CD4-positive, alpha-beta T cell (primary cell): ENCODE measurements at regions not wholly inside any gene's neighbourhood (a gene's known extent, or its start where the extent isn't known, plus 50 kb on each side); places are given as distances from the start of the nearest gene placed in this dataset.

ENCODE experiments used
- ATAC-seq: fragments of 200-7000 bp; cut with Tn5 transposase; one replicate; pipeline ENCODE4 v1.10.0; 2022; ENCODE audit warnings: mild to moderate bottlenecking; ENCODE audit not compliant: poor library complexity
- CTCF ChIA-PET: fragments of 350-600 bp; sonication (Branson Sonifier 250); formaldehyde crosslinking; loops from one replicate; lab custom pipeline; 2021; ENCODE audit warnings: antibody characterized with exemption, inconsistent platforms; lab: Charles Lee
- POLR2A ChIA-PET: fragments of 350-600 bp; sonication (Branson Sonifier 250); formaldehyde crosslinking; loops from one replicate; lab custom pipeline; 2021; ENCODE audit warnings: antibody characterized with exemption, inconsistent platforms; lab: Charles Lee
- DNase-seq, 14 experiments: peaks; one replicate each; pipeline ENCODE4 v3.0.0-alpha.2; 2013 to 2020; ENCODE audit warnings: mixed read lengths in 2 of 14
- H3K27ac ChIP-seq, 2 donors: one replicate each; pipeline versions ENCODE4 v1.5.1 to v1.7.0; 2013; ENCODE audit warnings: low read length in 2 of 2, low read depth in 1 of 2, mild to moderate bottlenecking in 1 of 2
- H3K27me3 ChIP-seq, 2 experiments: 1 replicate in 1 of 2; 2 replicates in 1 of 2; pipeline versions ENCODE4 v1.6.1 to v1.7.0; 2013; ENCODE audit warnings: low read length in 2 of 2, control low read depth in 1 of 2, mild to moderate bottlenecking in 1 of 2, moderate library complexity in 1 of 2; ENCODE audit not compliant: insufficient read depth in 2 of 2, control insufficient read depth in 1 of 2
- H3K36me3 ChIP-seq: one replicate; pipeline ENCODE4 v1.6.1; 2013; ENCODE audit warnings: low read length, control low read depth; ENCODE audit not compliant: insufficient read depth
- H3K4me1 ChIP-seq: one replicate; pipeline ENCODE4 v1.6.1; 2013; ENCODE audit warnings: low read length, control low read depth; ENCODE audit not compliant: insufficient read depth
- H3K4me3 ChIP-seq: one replicate; pipeline ENCODE4 v1.5.1; 2013; ENCODE audit warnings: mild to moderate bottlenecking, low read length, moderate library complexity
- H3K9me3 ChIP-seq, 2 experiments: 1 replicate in 1 of 2; 2 replicates in 1 of 2; pipeline versions ENCODE4 v1.6.1 to v1.7.0; 2013; ENCODE audit warnings: low read length in 2 of 2, mild to moderate bottlenecking in 2 of 2, control low read depth in 1 of 2, moderate library complexity in 1 of 2; ENCODE audit not compliant: control insufficient read depth in 1 of 2, insufficient read depth in 1 of 2
- H3K27ac Mint-ChIP-seq: one replicate; pipeline ENCODE4 v1.8.0; 2020; ENCODE audit warnings: mixed read lengths
- H3K27me3 Mint-ChIP-seq: one replicate; pipeline ENCODE4 v1.8.0; 2021; ENCODE audit warnings: mixed read lengths
- H3K36me3 Mint-ChIP-seq: one replicate; pipeline ENCODE4 v1.8.0; 2021; ENCODE audit warnings: low read depth, mixed read lengths
- H3K4me1 Mint-ChIP-seq: one replicate; pipeline ENCODE4 v1.8.0; 2021; ENCODE audit warnings: low read depth, mixed read lengths
- H3K4me3 Mint-ChIP-seq: one replicate; pipeline ENCODE4 v1.8.0; 2020; ENCODE audit warnings: mild to moderate bottlenecking, mixed read lengths
- H3K9me3 Mint-ChIP-seq: one replicate; pipeline ENCODE4 v1.8.0; 2020; ENCODE audit warnings: mixed read lengths
- intact Hi-C, 2 experiments: fragments of 100-400 bp; cut with DNase I in 1 of 2; cut with micrococcal nuclease in 1 of 2; formaldehyde crosslinking; loops; one replicate each; pipeline versions ENCODE4 v1.15.1 to v1.9.0; 2023 to 2025; cut with DNase I, micrococcal nuclease
- TF ChIP-seq, protein P1 (sequence below): fragments of 200-600 bp; IDR thresholded peaks from one replicate; pipeline ENCODE4 v1.8.0; 2022; ENCODE audit warnings: antibody characterized with exemption, mild to moderate bottlenecking

DNA sequence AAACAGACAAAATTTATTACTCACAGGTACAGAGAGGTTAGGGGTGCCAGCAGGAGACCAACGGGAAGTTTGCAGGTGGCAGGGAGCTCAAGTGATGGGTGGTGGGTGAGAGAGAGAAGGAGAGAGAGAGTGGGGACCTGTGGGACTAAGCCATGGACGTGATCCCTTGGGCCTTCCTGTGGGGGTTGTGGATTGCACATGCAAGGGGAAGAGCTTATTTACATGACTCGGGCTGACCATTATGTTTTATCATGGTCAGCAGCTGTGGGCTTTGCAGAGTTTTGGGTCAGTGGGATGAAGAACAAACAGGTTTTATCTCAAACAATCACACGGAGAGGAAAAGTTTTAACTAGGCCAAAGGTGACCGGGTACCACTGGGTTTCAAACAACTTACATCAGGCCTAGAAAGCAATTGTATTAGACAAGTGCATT, 156.2 kb upstream of the EXOC2 start:
- Mint-ChIP-seq H3K36me3 (no peaks in the 10 kb centered on the region), H3K4me1 (no peaks in the 10 kb centered on the region), H3K9me3 (peaks cover 5% of the 10 kb centered on the region), H3K4me3 (no peak overlapping the region), H3K27ac (no peak overlapping the region), H3K27me3 (peaks cover 54% of the 10 kb centered on the region)
- CTCF ChIA-PET: no interaction called here
- no peak for ATAC-seq
- POLR2A ChIA-PET: no interaction called here
- H3K4me1 ChIP-seq: no peaks in the 10 kb centered on the region
- TF ChIP-seq, protein P1, sequence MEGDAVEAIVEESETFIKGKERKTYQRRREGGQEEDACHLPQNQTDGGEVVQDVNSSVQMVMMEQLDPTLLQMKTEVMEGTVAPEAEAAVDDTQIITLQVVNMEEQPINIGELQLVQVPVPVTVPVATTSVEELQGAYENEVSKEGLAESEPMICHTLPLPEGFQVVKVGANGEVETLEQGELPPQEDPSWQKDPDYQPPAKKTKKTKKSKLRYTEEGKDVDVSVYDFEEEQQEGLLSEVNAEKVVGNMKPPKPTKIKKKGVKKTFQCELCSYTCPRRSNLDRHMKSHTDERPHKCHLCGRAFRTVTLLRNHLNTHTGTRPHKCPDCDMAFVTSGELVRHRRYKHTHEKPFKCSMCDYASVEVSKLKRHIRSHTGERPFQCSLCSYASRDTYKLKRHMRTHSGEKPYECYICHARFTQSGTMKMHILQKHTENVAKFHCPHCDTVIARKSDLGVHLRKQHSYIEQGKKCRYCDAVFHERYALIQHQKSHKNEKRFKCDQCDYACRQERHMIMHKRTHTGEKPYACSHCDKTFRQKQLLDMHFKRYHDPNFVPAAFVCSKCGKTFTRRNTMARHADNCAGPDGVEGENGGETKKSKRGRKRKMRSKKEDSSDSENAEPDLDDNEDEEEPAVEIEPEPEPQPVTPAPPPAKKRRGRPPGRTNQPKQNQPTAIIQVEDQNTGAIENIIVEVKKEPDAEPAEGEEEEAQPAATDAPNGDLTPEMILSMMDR: no peak
- H3K27me3 ChIP-seq: peaks cover 0 to 6% of the 10 kb centered on the region in 2 experiments
- no peak overlapping the region for H3K27ac ChIP-seq
- no peak for DNase-seq
- H3K9me3 ChIP-seq: peaks cover 0 to 3% of the 10 kb centered on the region in 2 experiments
- no peak overlapping the region for H3K4me3 ChIP-seq
- no peaks in the 10 kb centered on the region for H3K36me3 ChIP-seq
- intact Hi-C loops: no loop called here

- TF ChIP-seq, protein P1: no peak
- no peaks in the 10 kb centered on the region for H3K9me3 ChIP-seq
- H3K4me3 ChIP-seq: no peak overlapping the region
- ATAC-seq: no peak
- ChIA-PET POLR2A (no interaction called here), CTCF (no interaction called here)
- no peaks in the 10 kb centered on the region for H3K36me3 Mint-ChIP-seq
- no peaks in the 10 kb centered on the region for H3K4me1 Mint-ChIP-seq
- H3K36me3 ChIP-seq: no peaks in the 10 kb centered on the region
- no peak overlapping the region for H3K27ac Mint-ChIP-seq
- intact Hi-C loops: no loop called here
- H3K27ac ChIP-seq: no peak overlapping the region
- peaks cover 6 to 9% of the 10 kb centered on the region in 2 experiments for H3K27me3 ChIP-seq
- H3K4me1 ChIP-seq: no peaks in the 10 kb centered on the region
- DNase-seq: no peak
- H3K27me3 Mint-ChIP-seq: peaks cover 77% of the 10 kb centered on the region
- H3K9me3 Mint-ChIP-seq: peaks cover 5% of the 10 kb centered on the region
- no peak overlapping the region for H3K4me3 Mint-ChIP-seq
Measured at GRCh38 chr6:845566-845965, 152.6 kb upstream of the EXOC2 start.

DNA sequence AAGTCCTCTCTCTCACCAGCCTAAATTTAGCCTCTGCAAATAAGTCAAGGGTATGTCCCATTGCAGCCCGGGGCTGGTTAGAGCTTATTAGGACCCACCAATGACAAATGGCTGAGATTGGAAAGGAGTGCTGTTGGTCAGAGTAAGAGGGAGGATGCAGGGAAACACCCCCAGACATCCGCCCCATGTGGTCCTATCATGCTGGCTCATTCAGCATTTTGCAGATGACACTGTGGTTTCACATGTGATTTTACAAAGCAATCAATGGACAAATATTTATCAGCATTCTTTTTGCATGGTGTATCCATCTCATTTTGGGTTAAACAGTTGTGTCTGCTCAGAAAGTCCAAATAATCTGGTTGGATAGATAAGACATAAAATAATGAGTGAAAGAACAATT, 152.2 kb upstream of the EXOC2 start:
- ChIA-PET POLR2A (no interaction called here), CTCF (no interaction called here)
- no peaks in the 10 kb centered on the region for H3K9me3 ChIP-seq
- TF ChIP-seq, protein P1: no peak
- Mint-ChIP-seq H3K27me3 (peaks cover 74% of the 10 kb centered on the region), H3K4me3 (no peak overlapping the region), H3K36me3 (no peaks in the 10 kb centered on the region), H3K9me3 (peaks cover 5% of the 10 kb centered on the region), H3K27ac (no peak overlapping the region), H3K4me1 (no peaks in the 10 kb centered on the region)
- H3K27ac ChIP-seq: no peak overlapping the region
- H3K27me3 ChIP-seq: peaks cover 6 to 9% of the 10 kb centered on the region in 2 experiments
- H3K4me1 ChIP-seq: no peaks in the 10 kb centered on the region
- intact Hi-C loops: no loop called here
- H3K4me3 ChIP-seq: no peak overlapping the region
- no peak for DNase-seq
- ATAC-seq: no peak
- H3K36me3 ChIP-seq: no peaks in the 10 kb centered on the region
